Effector memory CD4-positive, alpha-beta T cell (primary cell): ENCODE measurements at regions not wholly inside any gene's neighbourhood (a gene's known extent, or its start where the extent isn't known, plus 50 kb on each side); places are given as distances from the start of the nearest gene placed in this dataset.

Source experiments
- DNase-seq, 3 donors: peaks; one replicate each; pipeline ENCODE4 v3.0.0-alpha.2; 2020
- H3K27ac ChIP-seq: 2 replicates; pipeline ENCODE4 v1.7.0; 2013; ENCODE audit warnings: mild to moderate bottlenecking, low read length, moderate library complexity; ENCODE audit not compliant: insufficient read depth, poor library complexity, severe bottlenecking
- H3K27me3 ChIP-seq: replicated peaks from 2 replicates; pipeline ENCODE4 v1.7.0; 2013; ENCODE audit warnings: mild to moderate bottlenecking, low read length; ENCODE audit not compliant: insufficient read depth, control insufficient read depth, poor library complexity, severe bottlenecking
- H3K36me3 ChIP-seq: 2 replicates; pipeline ENCODE4 v1.7.0; 2013; ENCODE audit warnings: mild to moderate bottlenecking, low read length, moderate library complexity; ENCODE audit not compliant: control insufficient read depth, insufficient read depth
- H3K4me1 ChIP-seq: 2 replicates; pipeline ENCODE4 v1.7.0; 2013; ENCODE audit warnings: low read length, mild to moderate bottlenecking; ENCODE audit not compliant: control insufficient read depth, insufficient read depth, poor library complexity, severe bottlenecking
- H3K4me3 ChIP-seq: 2 replicates; pipeline ENCODE4 v1.7.0; 2013; ENCODE audit warnings: low read length, low read depth, mild to moderate bottlenecking; ENCODE audit not compliant: insufficient read depth, poor library complexity, severe bottlenecking
- H3K9me3 ChIP-seq: 2 replicates; pipeline ENCODE4 v1.7.0; 2013; ENCODE audit warnings: mild to moderate bottlenecking, low read length, moderate library complexity; ENCODE audit not compliant: control insufficient read depth

GRCh38 chr2:3042601-3043585, 334.7 kb downstream of the EIPR1 start:
- H3K36me3 ChIP-seq, result no peaks in the 10 kb centered on the region
- H3K9me3 ChIP-seq, result no peaks in the 10 kb centered on the region
- H3K4me3 ChIP-seq, result no peak overlapping the region
- no peaks in the 10 kb centered on the region for H3K4me1 ChIP-seq
- H3K27ac ChIP-seq, result no peak overlapping the region
- no peaks in the 10 kb centered on the region for H3K27me3 ChIP-seq
- no peak for DNase-seq

DNA sequence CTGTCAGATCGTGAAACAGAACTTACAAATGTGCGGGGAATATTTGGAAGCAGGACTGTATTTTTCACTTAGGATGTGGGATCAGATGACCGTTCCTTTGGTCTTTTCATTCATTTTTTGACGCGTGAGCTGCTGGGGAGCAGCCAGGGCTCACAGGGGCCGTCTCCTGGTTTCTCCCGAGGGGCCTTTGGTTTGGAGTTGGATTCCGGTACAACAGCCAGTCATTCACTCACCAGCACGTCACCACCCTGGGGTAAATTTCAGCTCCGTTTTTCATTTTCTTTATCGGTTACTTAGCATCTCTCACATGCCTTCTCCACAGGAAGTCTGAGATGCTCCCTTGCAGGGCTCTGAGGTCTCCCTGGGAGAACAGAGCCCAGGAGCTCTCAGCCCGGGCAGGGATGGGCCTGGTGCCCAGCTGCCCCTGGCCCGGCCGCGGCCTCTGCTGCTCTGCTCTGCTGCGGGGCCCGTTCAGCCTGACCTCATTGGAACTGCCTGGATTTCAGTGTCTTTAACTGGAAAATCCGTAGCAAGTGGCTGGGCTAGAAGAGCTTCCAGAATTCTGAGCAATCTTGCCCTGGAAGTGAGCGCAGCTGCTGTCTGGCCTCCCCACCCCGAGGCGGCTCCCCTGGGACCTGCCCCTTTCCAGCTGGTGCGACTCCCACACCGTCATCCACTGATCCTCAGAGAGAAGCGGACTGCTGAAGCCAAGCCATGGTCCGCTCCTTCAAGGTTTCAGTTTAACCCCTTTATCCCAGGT, 335.6 kb downstream of the EIPR1 start:
- Histone ChIP-seq H3K27me3 (no peaks in the 10 kb centered on the region), H3K4me3 (no peak overlapping the region), H3K9me3 (no peaks in the 10 kb centered on the region), H3K27ac (no peak overlapping the region), H3K4me1 (no peaks in the 10 kb centered on the region), H3K36me3 (no peaks in the 10 kb centered on the region)
- no peak for DNase-seq

GRCh38 chr2:3041246-3041645, 336.4 kb downstream of the EIPR1 start:
- Histone ChIP-seq H3K27me3 (no peaks in the 10 kb centered on the region), H3K27ac (no peak overlapping the region), H3K36me3 (no peaks in the 10 kb centered on the region), H3K4me3 (no peak overlapping the region), H3K4me1 (no peaks in the 10 kb centered on the region), H3K9me3 (no peaks in the 10 kb centered on the region)
- DNase-seq, result no peak

- Histone ChIP-seq H3K9me3 (no peaks in the 10 kb centered on the region), H3K36me3 (no peaks in the 10 kb centered on the region), H3K27ac (no peak overlapping the region), H3K27me3 (no peaks in the 10 kb centered on the region), H3K4me1 (no peaks in the 10 kb centered on the region), H3K4me3 (no peak overlapping the region)
- no peak for DNase-seq
These were observed 337.0 kb downstream of the EIPR1 start for GRCh38 chr2:3040496-3041140.

- Histone ChIP-seq H3K36me3 (no peaks in the 10 kb centered on the region), H3K27me3 (no peaks in the 10 kb centered on the region), H3K4me3 (no peak overlapping the region), H3K9me3 (no peaks in the 10 kb centered on the region), H3K4me1 (no peaks in the 10 kb centered on the region), H3K27ac (no peak overlapping the region)
- DNase-seq, result no peak
These were observed 337.6 kb downstream of the EIPR1 start for GRCh38 chr2:3040066-3040428.

DNA sequence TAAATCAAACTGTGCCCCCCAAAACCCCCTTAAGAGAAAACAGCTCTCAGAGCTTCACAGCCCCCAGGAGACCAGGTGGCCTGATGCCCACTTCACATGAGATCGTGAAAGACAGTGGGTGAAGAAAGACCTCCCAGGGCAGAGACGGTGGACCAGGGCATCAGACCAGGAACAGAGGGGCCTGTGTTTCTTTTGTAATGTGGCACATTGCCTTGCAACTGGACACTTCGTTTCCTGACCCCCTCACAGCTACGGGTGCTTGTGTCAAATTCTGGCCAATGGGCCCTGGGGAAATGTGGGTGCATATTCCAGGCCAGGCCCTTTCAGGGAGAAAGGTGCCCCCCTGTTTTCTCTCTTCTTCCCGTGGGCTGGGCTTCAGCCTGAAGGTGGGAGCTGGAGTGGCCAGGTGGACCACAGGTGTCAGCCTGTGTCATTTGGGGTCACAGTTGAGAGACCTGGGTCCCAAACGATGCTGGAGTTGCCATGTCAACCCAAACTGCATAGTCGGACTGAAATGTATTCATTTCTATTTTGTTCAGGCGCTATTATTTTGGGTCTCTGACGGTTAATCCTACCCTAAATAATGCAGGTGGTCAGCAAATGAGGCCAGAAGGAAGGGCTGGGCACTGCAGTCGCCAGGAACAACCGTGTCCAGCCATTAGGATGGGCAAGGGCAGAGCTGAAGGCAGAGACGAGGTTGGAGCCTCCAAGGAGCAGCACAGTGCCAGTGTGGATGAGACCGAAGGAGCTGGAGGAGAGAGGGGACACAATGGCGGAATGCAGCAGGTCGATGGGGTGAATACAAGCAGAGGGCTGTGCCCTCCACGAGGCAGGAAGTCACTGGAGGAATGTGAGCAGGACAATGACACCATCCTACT, 338.2 kb downstream of the EIPR1 start:
- Histone ChIP-seq H3K36me3 (no peaks in the 10 kb centered on the region), H3K27me3 (no peaks in the 10 kb centered on the region), H3K4me3 (no peak overlapping the region), H3K27ac (no peak overlapping the region), H3K4me1 (no peaks in the 10 kb centered on the region), H3K9me3 (no peaks in the 10 kb centered on the region)
- no peak for DNase-seq

DNA sequence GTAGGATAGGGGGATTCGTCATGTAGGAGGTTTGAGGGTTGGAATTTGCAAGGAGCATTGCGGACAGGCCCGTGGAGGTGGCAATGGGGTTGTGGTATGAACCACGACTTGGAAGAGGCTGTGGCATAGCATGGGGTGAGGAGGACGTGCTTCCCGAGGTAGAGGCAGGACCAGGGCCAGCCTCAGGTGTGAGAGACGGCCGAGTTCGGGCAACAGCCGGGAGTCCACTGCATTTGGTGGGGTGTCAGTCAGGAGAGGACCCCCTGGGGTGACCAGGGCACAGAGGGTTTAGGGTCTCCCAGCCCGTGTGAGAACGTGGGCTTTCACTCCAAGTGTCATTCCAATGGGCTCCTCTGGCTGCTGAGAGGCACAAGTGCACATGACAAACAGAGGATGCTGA, 339.0 kb downstream of the EIPR1 start:
- Histone ChIP-seq H3K9me3 (no peaks in the 10 kb centered on the region), H3K4me1 (no peaks in the 10 kb centered on the region), H3K4me3 (no peak overlapping the region), H3K27ac (no peak overlapping the region), H3K27me3 (no peaks in the 10 kb centered on the region), H3K36me3 (no peaks in the 10 kb centered on the region)
- DNase-seq, result no peak

DNA sequence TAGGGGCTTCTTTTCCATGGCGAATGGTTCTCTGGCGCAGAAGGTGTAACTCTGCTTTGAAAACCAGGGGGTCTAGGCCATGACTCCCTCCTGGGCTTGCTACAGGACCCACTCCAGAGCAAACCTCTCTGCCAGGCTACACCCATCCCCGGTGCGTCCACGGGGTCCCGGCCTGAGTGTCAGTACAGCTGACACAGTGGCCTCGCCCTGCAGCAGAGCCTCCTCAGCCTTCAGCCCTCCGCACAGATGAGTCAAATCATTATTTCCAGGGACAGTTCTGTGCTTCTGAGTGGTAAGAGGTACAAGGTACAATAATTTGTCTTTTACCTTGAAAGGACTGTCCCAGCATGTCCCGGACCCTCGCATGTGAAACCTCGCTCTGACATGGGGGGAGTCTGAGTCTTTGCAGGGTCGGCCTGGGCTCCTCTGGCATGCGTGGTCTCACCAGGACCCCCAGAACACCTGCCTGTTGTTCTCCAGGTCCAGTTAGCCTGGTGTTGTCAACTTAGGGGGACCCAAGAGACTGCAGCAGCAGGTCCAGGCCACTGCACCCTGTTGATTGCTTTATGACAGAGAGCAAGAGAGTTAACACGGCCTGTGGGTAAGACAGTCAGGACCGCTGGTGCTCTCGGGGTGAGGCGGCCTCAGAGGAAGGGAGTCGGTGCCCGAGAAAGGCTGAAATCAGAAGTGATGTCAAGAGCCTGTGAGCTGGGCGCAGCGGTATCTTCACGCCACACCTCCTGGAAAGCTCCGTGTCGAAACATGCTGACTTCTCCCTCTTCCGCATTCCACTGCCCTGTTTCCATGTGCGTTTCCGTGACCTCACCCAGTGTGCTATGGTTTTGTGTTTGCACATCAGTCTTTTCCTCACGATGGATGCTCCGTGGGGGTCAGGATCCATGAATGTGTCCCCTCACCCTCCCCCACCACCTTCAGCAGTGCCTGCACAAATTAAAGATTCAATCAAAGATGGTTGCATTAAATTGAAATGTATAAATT, 340.1 kb downstream of the EIPR1 start:
- H3K36me3 ChIP-seq, result no peaks in the 10 kb centered on the region
- no peaks in the 10 kb centered on the region for H3K27me3 ChIP-seq
- H3K27ac ChIP-seq, result no peak overlapping the region
- DNase-seq, result no peak
- H3K4me3 ChIP-seq, result no peak overlapping the region
- H3K9me3 ChIP-seq, result no peaks in the 10 kb centered on the region
- H3K4me1 ChIP-seq, result no peaks in the 10 kb centered on the region
